Prostate gland (tissue), 2 donors: ENCODE measurements at regions not wholly inside any gene's neighbourhood (a gene's known extent, or its start where the extent isn't known, plus 50 kb on each side); places are given as distances from the start of the nearest gene placed in this dataset.

Experiments used
- CTCF ChIP-seq, 4 experiments: fragments of 200-600 bp in 2 of 4; fragments of 450-650 bp in 2 of 4; sonication (generic) in 2 of 4; IDR thresholded peaks; 1 replicate in 3 of 4; 2 replicates in 1 of 4; pipeline ENCODE4 v1.5.1; 2016 to 2019; ENCODE audit warnings: antibody characterized with exemption in 4 of 4, mild to moderate bottlenecking in 2 of 4, moderate library complexity in 2 of 4
- POLR2A ChIP-seq: fragments of 450-650 bp; IDR thresholded peaks from one replicate; pipeline ENCODE4 v1.6.1; 2016; ENCODE audit warnings: antibody characterized with exemption, mild to moderate bottlenecking
- POLR2AphosphoS5 ChIP-seq: sonication (generic); formaldehyde crosslinking; IDR thresholded peaks from one replicate; pipeline ENCODE4 v1.6.1; 2017; ENCODE audit warnings: antibody characterized with exemption

- no peak for TF ChIP-seq POLR2A
- TF ChIP-seq POLR2AphosphoS5 = no peak
- no peak for TF ChIP-seq CTCF (IDR thresholded peaks at IDR 0.05)
These were observed 70.8 kb downstream of the RRM2 start for GRCh38 chr2:10193276-10193795.
